ENCODE measurements at regions not wholly inside any gene's neighbourhood (a gene's known extent, or its start where the extent isn't known, plus 50 kb on each side); places are given as distances from the start of the nearest gene placed in this dataset.

- ChIA-PET POLR2A (interaction anchor here (0.6 to 4.3 kb wide), 12 partner anchors 12 to 288 kb away, joined by 3 to 28 read pairs (median 5); partner anchors contain the start of gene EDN1), CTCF (interaction anchor here (0.7 to 2.6 kb wide), 4 partner anchors 17 to 343 kb away, joined by 3 to 7 read pairs (median 5); partner anchors contain the start of gene EDN1)
- no peak overlapping the region for H3K4me3 Mint-ChIP-seq (ENCODE audit: unreplicated experiment)
- H3K9me3 Mint-ChIP-seq (ENCODE audit: unreplicated experiment) = no peaks in the 10 kb centered on the region
- no peak for TF ChIP-seq CTCF (IDR thresholded peaks at IDR 0.05; ENCODE audit: unreplicated experiment)
- peaks cover 56% of the 10 kb centered on the region for H3K4me1 Mint-ChIP-seq (ENCODE audit: insufficient read depth, unreplicated experiment)
- DNase-seq (ENCODE audit: unreplicated experiment) = no peak
- no peaks in the 10 kb centered on the region for H3K36me3 Mint-ChIP-seq (ENCODE audit: insufficient read depth, unreplicated experiment)
- intact Hi-C loops (cut with micrococcal nuclease) = no loop called here
- no TSS peak for BruUV-seq (replicated peaks)
- no peaks in the 10 kb centered on the region for H3K27me3 Mint-ChIP-seq (ENCODE audit: insufficient read depth, unreplicated experiment)
- no peak overlapping the region for H3K27ac Mint-ChIP-seq (ENCODE audit: low read depth, unreplicated experiment)
These were observed 140.6 kb upstream of the PHACTR1 start for GRCh38 chr6:12575961-12576360.

GRCh38 chr6:12576389-12576788, 140.2 kb upstream of the PHACTR1 start:
- BruUV-seq (replicated peaks) = no TSS peak

GRCh38 chr6:12577124-12577850, 139.3 kb upstream of the PHACTR1 start:
- TF ChIP-seq CTCF (IDR thresholded peaks at IDR 0.05; ENCODE audit: unreplicated experiment) = no peak
- CTCF ChIA-PET = interaction anchor here (0.6 to 2.6 kb wide), 6 partner anchors 16 to 287 kb away, joined by 3 to 7 read pairs (median 3); partner anchors contain the start of gene EDN1
- Mint-ChIP-seq H3K27me3 (ENCODE audit: insufficient read depth, unreplicated experiment) (no peaks in the 10 kb centered on the region), H3K4me3 (ENCODE audit: unreplicated experiment) (no peak overlapping the region), H3K9me3 (ENCODE audit: unreplicated experiment) (no peaks in the 10 kb centered on the region), H3K36me3 (ENCODE audit: insufficient read depth, unreplicated experiment) (no peaks in the 10 kb centered on the region), H3K27ac (ENCODE audit: low read depth, unreplicated experiment) (peak overlapping the region; percentile 91), H3K4me1 (ENCODE audit: insufficient read depth, unreplicated experiment) (peaks cover 56% of the 10 kb centered on the region)
- no TSS peak for BruUV-seq (replicated peaks)
- intact Hi-C loops (cut with micrococcal nuclease) = no loop called here
- POLR2A ChIA-PET = interaction anchor here (0.6 to 4.3 kb wide), 14 partner anchors 18 to 287 kb away, joined by 3 to 28 read pairs (median 6); partner anchors contain the start of gene EDN1
- DNase-seq (ENCODE audit: unreplicated experiment) = no peak

More at GRCh38 chr6:12576389-12576788, 140.2 kb upstream of the PHACTR1 start:
- peak; percentile 34 for DNase-seq (ENCODE audit: unreplicated experiment)
- H3K9me3 Mint-ChIP-seq (ENCODE audit: unreplicated experiment) = no peaks in the 10 kb centered on the region
- ChIA-PET POLR2A (interaction anchor here (0.6 to 4.3 kb wide), 14 partner anchors 12 to 288 kb away, joined by 3 to 28 read pairs (median 5); partner anchors contain the start of gene EDN1), CTCF (interaction anchor here (0.7 to 2.6 kb wide), 4 partner anchors 17 to 343 kb away, joined by 3 to 7 read pairs (median 5); partner anchors contain the start of gene EDN1)
- no peaks in the 10 kb centered on the region for H3K36me3 Mint-ChIP-seq (ENCODE audit: insufficient read depth, unreplicated experiment)
- H3K4me3 Mint-ChIP-seq (ENCODE audit: unreplicated experiment) = no peak overlapping the region
- peaks cover 56% of the 10 kb centered on the region for H3K4me1 Mint-ChIP-seq (ENCODE audit: insufficient read depth, unreplicated experiment)
- peak overlapping the region; percentile 16 for H3K27ac Mint-ChIP-seq (ENCODE audit: low read depth, unreplicated experiment)
- no peaks in the 10 kb centered on the region for H3K27me3 Mint-ChIP-seq (ENCODE audit: insufficient read depth, unreplicated experiment)
- intact Hi-C loops (cut with micrococcal nuclease) = no loop called here
- no peak for TF ChIP-seq CTCF (IDR thresholded peaks at IDR 0.05; ENCODE audit: unreplicated experiment)

GRCh38 chr6:12578097-12578496, 138.5 kb upstream of the PHACTR1 start:
- TF ChIP-seq CTCF (IDR thresholded peaks at IDR 0.05; ENCODE audit: unreplicated experiment) = no peak
- Mint-ChIP-seq H3K27me3 (ENCODE audit: insufficient read depth, unreplicated experiment) (no peaks in the 10 kb centered on the region), H3K9me3 (ENCODE audit: unreplicated experiment) (no peaks in the 10 kb centered on the region), H3K27ac (ENCODE audit: low read depth, unreplicated experiment) (peak overlapping the region; percentile 91), H3K36me3 (ENCODE audit: insufficient read depth, unreplicated experiment) (no peaks in the 10 kb centered on the region), H3K4me3 (ENCODE audit: unreplicated experiment) (no peak overlapping the region), H3K4me1 (ENCODE audit: insufficient read depth, unreplicated experiment) (peaks cover 51% of the 10 kb centered on the region)
- BruUV-seq (replicated peaks) = no TSS peak
- ChIA-PET CTCF (interaction anchor here (0.6 to 2.6 kb wide), 3 partner anchors 25 to 288 kb away, joined by 3 to 7 read pairs (median 3); partner anchors contain the start of gene EDN1), POLR2A (interaction anchor here (0.6 to 4.3 kb wide), 16 partner anchors 8 to 288 kb away, joined by 3 to 28 read pairs (median 4); partner anchors contain the start of gene EDN1)
- DNase-seq (ENCODE audit: unreplicated experiment) = no peak
- intact Hi-C loops (cut with micrococcal nuclease) = no loop called here
